Prostate gland (tissue), 2 donors: ENCODE measurements at regions not wholly inside any gene's neighbourhood (a gene's known extent, or its start where the extent isn't known, plus 50 kb on each side); places are given as distances from the start of the nearest gene placed in this dataset.

Experiments used
- POLR2A ChIP-seq: fragments of 450-650 bp; IDR thresholded peaks from one replicate; pipeline ENCODE4 v1.6.1; 2016; ENCODE audit warnings: antibody characterized with exemption, mild to moderate bottlenecking
- TF ChIP-seq, protein P1 (sequence below), 4 experiments: fragments of 200-600 bp in 2 of 4; fragments of 450-650 bp in 2 of 4; sonication (generic) in 2 of 4; IDR thresholded peaks; 1 replicate in 3 of 4; 2 replicates in 1 of 4; pipeline ENCODE4 v1.5.1; 2016 to 2019; ENCODE audit warnings: antibody characterized with exemption in 4 of 4, mild to moderate bottlenecking in 2 of 4, moderate library complexity in 2 of 4

DNA sequence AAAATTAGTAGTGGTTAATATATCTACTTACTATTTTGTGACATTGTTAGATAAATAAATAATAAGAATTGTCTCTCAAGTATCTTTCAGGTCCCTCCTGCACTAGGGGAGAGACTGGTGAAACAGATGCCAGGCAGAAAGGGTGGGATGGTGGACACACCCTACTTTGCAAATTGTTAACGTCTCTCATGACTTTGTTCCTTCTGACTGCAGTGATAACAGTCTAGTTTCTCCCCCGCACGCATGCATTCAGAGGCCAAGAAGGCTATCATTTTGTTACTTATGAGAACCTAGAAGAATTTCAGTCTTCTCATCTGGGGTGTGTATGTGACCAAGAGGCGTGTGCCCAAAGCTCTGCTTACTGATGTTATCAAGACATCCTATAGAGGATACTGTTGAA lies 152.3 kb downstream of the EDN1 start:
- TF ChIP-seq, protein P1, sequence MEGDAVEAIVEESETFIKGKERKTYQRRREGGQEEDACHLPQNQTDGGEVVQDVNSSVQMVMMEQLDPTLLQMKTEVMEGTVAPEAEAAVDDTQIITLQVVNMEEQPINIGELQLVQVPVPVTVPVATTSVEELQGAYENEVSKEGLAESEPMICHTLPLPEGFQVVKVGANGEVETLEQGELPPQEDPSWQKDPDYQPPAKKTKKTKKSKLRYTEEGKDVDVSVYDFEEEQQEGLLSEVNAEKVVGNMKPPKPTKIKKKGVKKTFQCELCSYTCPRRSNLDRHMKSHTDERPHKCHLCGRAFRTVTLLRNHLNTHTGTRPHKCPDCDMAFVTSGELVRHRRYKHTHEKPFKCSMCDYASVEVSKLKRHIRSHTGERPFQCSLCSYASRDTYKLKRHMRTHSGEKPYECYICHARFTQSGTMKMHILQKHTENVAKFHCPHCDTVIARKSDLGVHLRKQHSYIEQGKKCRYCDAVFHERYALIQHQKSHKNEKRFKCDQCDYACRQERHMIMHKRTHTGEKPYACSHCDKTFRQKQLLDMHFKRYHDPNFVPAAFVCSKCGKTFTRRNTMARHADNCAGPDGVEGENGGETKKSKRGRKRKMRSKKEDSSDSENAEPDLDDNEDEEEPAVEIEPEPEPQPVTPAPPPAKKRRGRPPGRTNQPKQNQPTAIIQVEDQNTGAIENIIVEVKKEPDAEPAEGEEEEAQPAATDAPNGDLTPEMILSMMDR (IDR thresholded peaks at IDR 0.05), result no peak
- TF ChIP-seq POLR2A, result no peak
